ENCODE measurements at regions not wholly inside any gene's neighbourhood (a gene's known extent, or its start where the extent isn't known, plus 50 kb on each side); places are given as distances from the start of the nearest gene placed in this dataset.
A peak's percentile ranks its signal among the peaks of the same experiment; 100 is the strongest.
"Not testable (repeated sequence)": the region's sequence is repeated elsewhere in the genome, so short reads cannot be mapped to it uniquely, and the experiment has no call there.

- no peak for DNase-seq (ENCODE audit: low spot score)
- intact Hi-C loops (cut with DNase I), result no loop called here
These were observed 237.1 kb upstream of the SHH start for GRCh38 chr7:156049366-156049765.

DNA sequence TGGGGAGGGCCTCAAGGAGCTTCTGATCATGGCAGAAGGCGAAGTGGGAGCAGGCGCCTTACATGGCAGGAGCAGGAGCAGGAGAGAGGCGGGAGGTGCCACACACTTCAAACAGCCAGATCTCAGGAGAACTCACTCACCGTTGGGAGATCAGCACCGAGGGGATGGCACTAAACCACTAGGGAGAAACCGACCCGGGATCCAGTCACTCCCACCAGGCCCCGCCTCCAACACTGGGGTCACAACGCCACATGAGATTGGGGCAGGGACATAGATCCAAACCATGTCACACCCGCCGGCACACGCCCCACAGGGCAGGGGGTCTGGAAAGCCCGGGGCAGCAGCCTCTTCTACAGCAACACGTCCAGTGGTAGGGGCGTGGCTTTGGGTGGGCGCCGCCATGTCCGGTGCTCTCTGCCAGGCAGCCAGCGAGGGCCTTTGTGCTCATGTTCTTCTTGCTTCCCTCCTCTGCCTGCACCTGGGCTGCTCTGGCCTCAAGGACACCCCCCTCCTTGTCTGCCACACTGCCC is 233.8 kb upstream of the SHH start:
- intact Hi-C loops (cut with DNase I), result no loop called here
- DNase-seq (ENCODE audit: low spot score), result no peak

GRCh38 chr7:156043416-156044178 is 231.3 kb upstream of the SHH start:
- DNase-seq (ENCODE audit: low spot score), result no peak
- intact Hi-C loops (cut with DNase I), result no loop called here

DNA sequence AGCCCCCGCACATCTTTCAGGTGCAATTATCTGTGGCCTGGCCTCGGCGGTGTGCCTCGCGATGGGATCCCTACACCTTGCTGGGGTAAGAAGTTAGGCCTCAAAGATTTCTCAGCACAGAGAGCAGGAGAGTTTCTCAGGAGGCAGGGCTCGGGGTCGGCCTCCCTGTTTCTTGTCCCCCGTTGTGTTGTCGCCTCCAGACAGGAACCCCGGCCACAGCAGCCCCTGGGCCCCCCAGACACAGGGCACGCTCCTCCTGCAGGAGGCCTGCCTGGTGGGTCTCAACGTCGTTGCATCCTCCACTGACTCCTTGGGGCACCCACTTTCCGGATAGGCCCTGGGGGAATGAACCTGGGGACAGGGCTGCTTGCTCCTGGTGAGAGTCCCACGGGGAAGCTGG is 229.1 kb upstream of the SHH start:
- intact Hi-C loops (cut with DNase I), result no loop called here
- no peak for DNase-seq (ENCODE audit: low spot score)

- intact Hi-C loops (cut with DNase I), result no loop called here
- DNase-seq (ENCODE audit: low spot score), result no peak
These were observed 227.9 kb upstream of the SHH start for GRCh38 chr7:156039971-156040677.

DNA sequence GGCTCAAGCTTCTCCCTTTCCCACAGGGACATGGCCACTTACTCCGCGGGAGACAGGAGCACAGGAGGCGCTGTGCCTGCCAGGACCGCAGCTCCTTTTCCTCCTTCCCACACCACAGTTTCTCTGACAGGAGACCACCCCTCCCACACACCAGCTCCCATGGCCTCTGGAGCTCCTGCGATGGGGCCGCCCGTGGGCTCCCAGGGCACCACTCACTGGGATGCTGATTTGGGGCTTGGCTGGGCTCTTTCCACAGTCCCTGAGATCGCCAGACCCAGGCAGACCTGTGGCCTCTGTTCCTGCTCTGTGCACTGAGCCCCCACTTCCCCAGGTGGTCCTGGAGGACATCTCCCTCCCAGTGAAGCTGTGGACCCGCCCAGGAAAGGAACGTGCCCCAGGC is 226.9 kb upstream of the SHH start:
- no peak for DNase-seq (ENCODE audit: low spot score)
- intact Hi-C loops (cut with DNase I), result no loop called here

- intact Hi-C loops (cut with DNase I), result no loop called here
- DNase-seq (ENCODE audit: low spot score), result no peak
These were observed 226.1 kb upstream of the SHH start for GRCh38 chr7:156038345-156038744.

- no peak for DNase-seq (ENCODE audit: low spot score)
- intact Hi-C loops (cut with DNase I), result no loop called here
These were observed 223.9 kb upstream of the SHH start for GRCh38 chr7:156036153-156036552.

DNA sequence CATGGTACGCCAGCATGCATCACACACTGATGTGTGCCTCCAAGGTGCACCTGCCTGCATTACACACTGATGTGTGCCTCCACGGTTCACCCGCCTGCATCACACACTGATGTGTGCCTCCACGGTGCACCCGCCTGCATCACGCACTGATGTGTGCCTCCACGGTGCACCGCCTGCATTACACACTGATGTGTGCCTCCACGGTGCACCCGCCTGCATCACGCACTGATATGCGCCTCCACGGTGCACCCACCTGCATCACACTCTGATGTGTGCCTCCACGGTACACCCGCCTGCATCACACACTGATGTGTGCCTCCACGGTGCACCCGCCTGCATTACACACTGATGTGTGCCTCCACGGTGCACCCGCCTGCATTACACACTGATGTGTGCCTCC is 223.1 kb upstream of the SHH start:
- intact Hi-C loops (cut with DNase I); DNase-seq (ENCODE audit: low spot score): not testable (repeated sequence)

- DNase-seq (ENCODE audit: low spot score), result no peak
- intact Hi-C loops (cut with DNase I), result no loop called here
These were observed 222.1 kb upstream of the SHH start for GRCh38 chr7:156034397-156034796.

DNA sequence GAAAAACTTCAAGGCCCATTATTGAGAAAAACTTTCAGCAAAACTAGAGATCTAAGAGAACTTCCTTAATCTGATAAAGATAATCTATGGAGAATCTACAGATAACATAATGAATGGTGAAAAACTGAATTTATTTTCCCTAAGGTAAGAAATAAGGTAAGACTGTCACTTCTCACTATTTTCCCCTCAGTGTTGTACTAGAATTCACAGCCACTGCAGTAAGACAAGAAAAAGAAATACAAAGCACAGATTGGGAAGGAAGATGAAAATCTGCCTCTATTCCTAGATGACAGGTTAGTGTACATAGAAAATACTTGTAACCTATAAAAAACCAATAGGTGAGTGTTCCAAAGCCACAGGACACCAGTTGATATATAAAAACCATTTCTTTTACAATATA is 220.7 kb upstream of the SHH start:
- intact Hi-C loops (cut with DNase I), result no loop called here

GRCh38 chr7:156031679-156032478 is 219.6 kb upstream of the SHH start:
- no peak for DNase-seq (ENCODE audit: low spot score)
- intact Hi-C loops (cut with DNase I), result no loop called here

More for the DNA sequence above, 220.7 kb upstream of the SHH start:
- DNase-seq (ENCODE audit: low spot score), result no peak

DNA sequence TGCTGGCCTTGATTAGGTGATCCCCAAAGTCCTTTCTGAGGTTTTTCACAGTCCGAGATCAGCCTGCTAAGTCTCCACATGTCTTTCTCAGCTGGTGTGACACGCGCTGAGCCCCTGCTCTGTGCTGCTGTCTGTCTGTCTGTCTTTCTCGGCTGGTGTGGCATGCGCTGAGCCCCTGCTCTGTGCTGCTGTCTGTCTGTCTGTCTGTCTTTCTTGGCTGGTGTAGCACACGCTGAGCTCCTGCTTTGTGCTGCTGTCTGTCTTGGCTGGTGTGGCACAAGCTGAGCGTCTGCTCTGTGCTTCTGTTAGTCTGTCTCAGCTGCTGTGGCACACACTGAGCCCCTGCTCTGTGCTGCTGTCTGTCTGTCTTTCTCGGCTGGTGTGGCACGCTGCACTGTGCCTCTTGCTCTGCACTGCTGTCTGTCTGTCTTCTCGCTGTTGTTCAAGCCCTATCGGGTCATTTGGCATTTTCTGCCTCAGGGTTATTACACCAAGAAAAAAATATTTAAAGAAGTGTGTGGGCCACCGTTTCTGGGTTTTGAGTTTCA is 217.3 kb upstream of the SHH start:
- DNase-seq (ENCODE audit: low spot score), result no peak
- intact Hi-C loops (cut with DNase I), result no loop called here

DNA sequence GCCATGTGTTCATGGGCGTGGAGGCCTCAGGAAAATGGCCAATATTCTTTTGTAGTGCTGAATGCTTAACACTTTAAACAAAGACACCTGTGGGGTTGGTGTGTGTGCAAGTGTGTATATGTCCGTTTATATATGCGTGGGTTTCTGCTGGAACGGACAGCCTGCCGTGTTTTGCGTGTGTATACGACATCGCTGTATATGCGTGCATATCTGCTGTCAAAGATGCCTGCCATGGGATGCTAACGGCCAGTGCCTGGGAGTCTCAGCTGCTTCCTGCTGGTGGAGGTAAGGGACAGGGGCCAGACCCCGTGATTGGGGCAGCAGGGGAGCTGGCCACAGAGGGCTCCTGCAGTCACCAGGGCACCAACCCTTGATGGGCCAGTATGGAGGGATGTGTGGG is 216.3 kb upstream of the SHH start:
- DNase-seq (ENCODE audit: low spot score), result no peak
- intact Hi-C loops (cut with DNase I), result no loop called here

- no peak for DNase-seq (ENCODE audit: low spot score)
- intact Hi-C loops (cut with DNase I), result no loop called here
These were observed 215.6 kb upstream of the SHH start for GRCh38 chr7:156027821-156028220.

DNA sequence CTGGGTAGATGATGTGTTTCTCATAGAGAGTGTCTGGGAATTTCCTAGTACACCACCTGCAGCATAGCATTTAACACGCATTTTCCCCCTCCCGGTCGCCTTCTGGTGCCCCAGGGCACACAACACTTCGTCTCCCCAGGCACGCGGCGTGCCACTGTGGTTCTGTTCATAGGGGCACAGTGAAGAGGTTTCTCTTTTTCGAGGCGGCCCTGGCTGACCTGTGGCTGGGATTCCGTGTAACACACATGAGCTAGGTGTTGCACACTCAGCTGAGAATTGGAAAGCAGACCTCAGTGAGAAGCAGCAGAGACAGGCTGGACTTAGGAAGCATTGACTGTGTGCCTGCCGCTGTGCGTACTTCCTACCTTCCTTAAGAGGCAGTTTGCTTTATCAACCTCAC is 214.3 kb upstream of the SHH start:
- intact Hi-C loops (cut with DNase I), result no loop called here
- DNase-seq (ENCODE audit: low spot score), result peak; percentile 67

DNA sequence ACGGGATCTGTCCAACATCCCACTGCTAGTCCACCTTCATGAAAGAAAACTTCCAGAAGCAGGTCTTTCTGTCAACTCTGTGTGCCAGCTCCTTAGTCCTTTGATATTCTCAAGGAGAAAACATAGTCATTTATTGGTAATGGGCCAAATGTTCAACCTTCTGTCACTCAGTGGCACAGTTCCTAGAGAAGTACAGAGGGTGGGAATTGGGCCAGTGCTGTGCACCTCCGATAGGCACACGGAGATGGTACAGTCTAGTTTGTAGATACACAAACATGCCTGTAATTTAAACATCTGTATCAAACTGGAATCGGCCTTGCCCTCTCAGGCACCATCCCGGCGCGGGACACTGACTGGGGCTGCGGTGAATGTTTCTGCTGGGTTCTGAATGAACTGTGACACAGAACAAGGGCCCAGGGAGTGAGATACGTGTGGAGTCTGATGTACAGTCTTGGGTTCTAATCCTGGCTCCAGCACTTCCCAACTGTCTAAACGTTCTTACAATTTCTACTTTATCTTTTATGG is 213.9 kb upstream of the SHH start:
- intact Hi-C loops (cut with DNase I), result no loop called here
- DNase-seq (ENCODE audit: low spot score), result peak; percentile 49

GRCh38 chr7:156025675-156026074 is 213.4 kb upstream of the SHH start:
- intact Hi-C loops (cut with DNase I), result no loop called here
- DNase-seq (ENCODE audit: low spot score), result peak; percentile 50

GRCh38 chr7:156024201-156024600 is 211.9 kb upstream of the SHH start:
- intact Hi-C loops (cut with DNase I), result no loop called here
- no peak for DNase-seq (ENCODE audit: low spot score)

Measured in posterior vena cava (tissue), 2 donors.